Heart right ventricle (tissue), 16 donors: ENCODE measurements at regions not wholly inside any gene's neighbourhood (a gene's known extent, or its start where the extent isn't known, plus 50 kb on each side); places are given as distances from the start of the nearest gene placed in this dataset.

ENCODE experiments used
- ATAC-seq, 8 donors: fragments of 200-7000 bp; cut with Tn5 transposase; one replicate each; pipeline ENCODE4 v1.9.1; 2020; ENCODE audit warnings: mild to moderate bottlenecking in 8 of 8, moderate library complexity in 8 of 8, moderate number of reproducible peaks in 1 of 8
- DNase-seq, 2 donors: peaks; one replicate each; pipeline ENCODE4 v3.0.0-alpha.2; 2020
- H3K27ac ChIP-seq, 10 donors: fragments of 200-600 bp; sonication (generic) in 2 of 10; one replicate each; pipeline versions ENCODE4 v1.5.0 to v1.8.0; 2020 to 2022; ENCODE audit warnings: mild to moderate bottlenecking in 3 of 10
- H3K27me3 ChIP-seq, 7 donors: fragments of 200-600 bp; one replicate each; pipeline ENCODE4 v1.8.0; 2021 to 2022; ENCODE audit warnings: mild to moderate bottlenecking in 2 of 7
- H3K36me3 ChIP-seq, 9 donors: fragments of 200-600 bp; sonication (generic) in 1 of 9; one replicate each; pipeline versions ENCODE4 v1.5.0 to v1.8.0; 2020 to 2022; ENCODE audit warnings: mild to moderate bottlenecking in 2 of 9
- H3K4me1 ChIP-seq, 9 donors: fragments of 200-600 bp; sonication (generic) in 1 of 9; one replicate each; pipeline versions ENCODE4 v1.5.0 to v1.8.0; 2020 to 2022; ENCODE audit warnings: mild to moderate bottlenecking in 4 of 9
- H3K4me3 ChIP-seq, 10 donors: fragments of 200-600 bp; sonication (generic) in 2 of 10; one replicate each; pipeline versions ENCODE4 v1.5.0 to v1.8.0; 2020 to 2022; ENCODE audit warnings: mild to moderate bottlenecking in 7 of 10, moderate library complexity in 2 of 10
- H3K9me3 ChIP-seq, 11 donors: fragments of 200-600 bp in 10 of 11; sonication (generic) in 2 of 11; one replicate each; pipeline versions ENCODE4 v1.5.0 to v1.8.0; 2013 to 2022; ENCODE audit warnings: mild to moderate bottlenecking in 2 of 11, control low read depth in 1 of 11, moderate library complexity in 1 of 11
- WGBS, 2 donors: extraction: QIAGEN DNeasy Blood & Tissue Kit; methylation state at CpG; one replicate each; pipeline ENCODE4 v1.1.7; 2013; ENCODE audit warnings: inconsistent platforms in 1 of 2; 5-methylcytosine and 5-hydroxymethylcytosine counted together
- intact Hi-C, 10 donors: fragments of 100-400 bp; cut with DNase I; formaldehyde crosslinking; loops; one replicate each; pipeline versions ENCODE4 v1.11.1 to v1.14.2; 2022
- TF ChIP-seq, protein P1 (sequence below), 9 donors: fragments of 200-600 bp; sonication (generic) in 2 of 9; IDR thresholded peaks; one replicate each; pipeline versions ENCODE4 v1.5.0 to v1.8.0; 2021 to 2022; ENCODE audit warnings: antibody characterized with exemption in 9 of 9, mild to moderate bottlenecking in 5 of 9, moderate library complexity in 1 of 9
- donor health status: Arrhythmogenic right ventricular cardiomyopathy.
- donor health status: ischemic (EF 13 %, LVEDD 7.1; RV severe dilation, severe dysfunction).
- donor health status: healthy with polysubstance abuse.
- donor health status: DM: no; HTN: yes; CAD: no.
- donor health status: DM: no; HTN: no; CAD: no.
- donor health status: ischemic (EF 25% LVEDD 6.9; RV normal size, moderate dysfunction).
- donor health status: ischemic (EF 25% LVEDD 5.7; RV mildly dilated, moderate dysfunction).
- donor health status: healthy.
- donor health status: DM: yes; HTN: yes; CAD: no.
- donor health status: Ischemic cardiomyopathy.
- donor health status: ischemic (EF 35%, LVEDD 5.7; RV mildly dilated, moderate dysfunction).
- donor health status: nonischemic (EF 11% LVEDD 7.7; RV severe dilation, severe dysfunction).
- donor health status: DM: yes; HTN: yes; CAD: no.
- donor health status: PGD.
- donor health status: ischemic (EF 29% LVEDD 5.4; RV normal size, mild dysfunction).
- donor health status: nonischemic (EF 23%, LVEDD 6.1; RV moderate dilation, normal function).

DNA sequence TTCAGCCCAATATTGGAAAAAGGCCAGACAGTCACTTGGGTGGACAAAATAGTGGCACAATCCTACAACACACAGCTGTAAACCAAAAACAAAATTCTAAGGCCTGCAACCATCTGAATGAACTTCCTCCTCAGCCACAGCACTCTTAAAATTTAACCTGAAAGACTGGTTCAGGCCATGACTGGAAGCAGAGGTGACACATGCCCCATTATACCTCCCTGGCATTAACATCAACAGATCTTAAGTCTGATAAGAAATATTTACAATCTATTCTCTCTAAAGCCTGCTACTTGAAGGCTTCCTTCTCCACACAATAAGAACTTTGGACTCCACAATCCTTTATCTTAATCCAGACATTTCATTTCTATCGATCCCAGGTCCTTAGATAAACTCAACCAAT is 192.4 kb upstream of the LRP1B start:
- intact Hi-C loops, result no loop called here
- H3K27me3 ChIP-seq, result no peaks in the 10 kb centered on the region
- no peaks in the 10 kb centered on the region for H3K9me3 ChIP-seq
- H3K27ac ChIP-seq, result no peak overlapping the region
- H3K4me3 ChIP-seq, result no peak overlapping the region
- H3K4me1 ChIP-seq, result no peaks in the 10 kb centered on the region
- no peaks in the 10 kb centered on the region for H3K36me3 ChIP-seq
- TF ChIP-seq, protein P1, sequence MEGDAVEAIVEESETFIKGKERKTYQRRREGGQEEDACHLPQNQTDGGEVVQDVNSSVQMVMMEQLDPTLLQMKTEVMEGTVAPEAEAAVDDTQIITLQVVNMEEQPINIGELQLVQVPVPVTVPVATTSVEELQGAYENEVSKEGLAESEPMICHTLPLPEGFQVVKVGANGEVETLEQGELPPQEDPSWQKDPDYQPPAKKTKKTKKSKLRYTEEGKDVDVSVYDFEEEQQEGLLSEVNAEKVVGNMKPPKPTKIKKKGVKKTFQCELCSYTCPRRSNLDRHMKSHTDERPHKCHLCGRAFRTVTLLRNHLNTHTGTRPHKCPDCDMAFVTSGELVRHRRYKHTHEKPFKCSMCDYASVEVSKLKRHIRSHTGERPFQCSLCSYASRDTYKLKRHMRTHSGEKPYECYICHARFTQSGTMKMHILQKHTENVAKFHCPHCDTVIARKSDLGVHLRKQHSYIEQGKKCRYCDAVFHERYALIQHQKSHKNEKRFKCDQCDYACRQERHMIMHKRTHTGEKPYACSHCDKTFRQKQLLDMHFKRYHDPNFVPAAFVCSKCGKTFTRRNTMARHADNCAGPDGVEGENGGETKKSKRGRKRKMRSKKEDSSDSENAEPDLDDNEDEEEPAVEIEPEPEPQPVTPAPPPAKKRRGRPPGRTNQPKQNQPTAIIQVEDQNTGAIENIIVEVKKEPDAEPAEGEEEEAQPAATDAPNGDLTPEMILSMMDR (IDR thresholded peaks at IDR 0.05), result no peak
- DNase-seq, result no peak
- WGBS, 2 donors, result 78% methylated on average over 1 of the region's 1 CpG
- no peak for ATAC-seq

DNA sequence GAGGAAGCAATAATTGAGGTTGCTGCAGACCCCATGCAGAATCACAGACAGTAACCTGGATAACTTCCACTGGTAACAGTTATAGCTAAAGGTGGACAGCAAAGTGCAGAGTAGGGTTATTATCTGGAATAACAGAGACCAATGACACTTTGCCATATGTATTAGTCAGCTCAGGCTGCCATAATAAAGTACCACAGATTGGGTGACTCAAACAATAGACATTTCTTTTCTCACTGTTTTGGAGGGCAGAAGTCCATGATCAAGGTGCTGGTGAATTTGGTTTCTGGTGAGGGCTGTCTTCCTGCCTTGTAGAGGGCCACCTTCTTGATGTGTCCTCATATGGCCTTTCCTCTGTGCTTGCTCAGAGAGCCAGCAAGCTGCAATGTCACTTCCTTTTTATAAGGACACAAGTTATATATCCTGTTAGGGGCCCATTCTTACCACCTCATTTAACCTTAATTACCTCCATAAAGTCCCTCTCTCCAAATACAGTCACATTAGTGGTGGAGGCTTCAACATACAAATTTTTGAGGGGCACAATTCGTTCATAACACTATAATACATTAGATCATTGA is 191.0 kb upstream of the LRP1B start:
- H3K9me3 ChIP-seq, result no peaks in the 10 kb centered on the region
- no peaks in the 10 kb centered on the region for H3K4me1 ChIP-seq
- H3K36me3 ChIP-seq, result no peaks in the 10 kb centered on the region
- ATAC-seq (no peak), DNase-seq (no peak)
- TF ChIP-seq, protein P1 (IDR thresholded peaks at IDR 0.05), result no peak
- H3K4me3 ChIP-seq, result no peak overlapping the region
- intact Hi-C loops, result no loop called here
- no peaks in the 10 kb centered on the region for H3K27me3 ChIP-seq
- 52 to 53% methylated on average over 1 of the region's 1 CpG for WGBS, 2 donors
- H3K27ac ChIP-seq, result no peak overlapping the region

- Histone ChIP-seq H3K4me3 (no peak overlapping the region), H3K27ac (no peak overlapping the region), H3K4me1 (no peaks in the 10 kb centered on the region), H3K36me3 (no peaks in the 10 kb centered on the region), H3K9me3 (no peaks in the 10 kb centered on the region), H3K27me3 (no peaks in the 10 kb centered on the region)
- ATAC-seq, result no peak
- TF ChIP-seq, protein P1 (IDR thresholded peaks at IDR 0.05), result no peak
- intact Hi-C loops, result no loop called here
- 90 to 93% methylated on average over 1 of the region's 1 CpG for WGBS, 2 donors
- no peak for DNase-seq
These were observed 189.3 kb upstream of the LRP1B start for GRCh38 chr2:142320067-142320466.

GRCh38 chr2:142316049-142316448 is 185.2 kb upstream of the LRP1B start:
- WGBS, 2 donors, result 79 to 81% methylated on average over 4 of the region's 4 CpGs
- DNase-seq (no peak), ATAC-seq (no peak)
- intact Hi-C loops, result no loop called here
- no peak overlapping the region for H3K27ac ChIP-seq
- TF ChIP-seq, protein P1 (IDR thresholded peaks at IDR 0.05), result no peak
- no peak overlapping the region for H3K4me3 ChIP-seq
- H3K27me3 ChIP-seq, result no peaks in the 10 kb centered on the region
- no peaks in the 10 kb centered on the region for H3K36me3 ChIP-seq
- H3K4me1 ChIP-seq, result no peaks in the 10 kb centered on the region
- peaks cover 0 to 10% (median 0%) of the 10 kb centered on the region in 11 donors for H3K9me3 ChIP-seq
